Activated effector memory CD4-positive, alpha-beta T cell treated with anti-CD3 and anti-CD28 coated beads, Interleukin-2, amount 50 U/mL, for 16 hours (primary cell): ENCODE measurements at regions not wholly inside any gene's neighbourhood (a gene's known extent, or its start where the extent isn't known, plus 50 kb on each side); places are given as distances from the start of the nearest gene placed in this dataset.
"Not testable (repeated sequence)": the region's sequence is repeated elsewhere in the genome, so short reads cannot be mapped to it uniquely, and the experiment has no call there.

Experiments used
- DNase-seq: peaks from one replicate; pipeline ENCODE4 v3.0.0-alpha.2; 2020

DNA sequence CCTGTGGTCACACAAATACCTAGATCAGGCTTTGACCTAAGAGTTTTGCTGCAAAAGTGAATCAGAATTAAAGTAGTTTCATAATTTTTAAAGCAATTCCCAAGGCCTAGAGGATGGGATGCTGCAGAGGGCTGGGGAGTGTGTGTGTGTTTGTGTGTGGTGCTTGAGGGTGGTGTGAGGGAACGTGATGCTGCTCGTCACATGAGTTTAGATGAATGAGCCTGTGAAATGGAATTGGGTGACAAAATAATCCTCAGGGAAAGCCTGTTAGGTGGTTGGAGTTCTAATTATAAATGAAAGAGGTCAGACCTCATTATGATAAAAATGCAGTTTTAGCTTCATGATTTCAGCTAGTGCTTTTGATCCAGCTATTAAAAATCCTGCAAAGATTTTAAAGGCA is 87.5 kb upstream of the TMEM170B start:
- no peak for DNase-seq

DNA sequence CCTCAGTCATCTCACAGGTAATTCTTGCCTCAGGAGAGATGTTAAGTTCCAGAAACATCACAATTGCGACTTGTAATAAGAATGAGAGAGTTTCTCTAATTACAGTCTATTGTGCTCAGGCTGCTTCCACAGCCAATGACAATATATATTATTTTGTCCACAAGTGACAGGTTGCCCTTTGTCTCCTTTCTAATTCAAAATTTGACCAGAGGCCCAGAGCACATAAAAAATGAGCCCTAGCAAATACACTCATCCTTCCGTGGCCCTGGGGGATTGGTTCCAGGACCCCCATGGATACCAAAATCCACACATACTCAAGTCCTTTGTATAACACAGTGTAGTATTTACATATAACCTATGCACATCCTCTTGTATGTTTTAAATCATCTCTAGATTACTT is 88.1 kb upstream of the TMEM170B start:
- no peak for DNase-seq

DNA sequence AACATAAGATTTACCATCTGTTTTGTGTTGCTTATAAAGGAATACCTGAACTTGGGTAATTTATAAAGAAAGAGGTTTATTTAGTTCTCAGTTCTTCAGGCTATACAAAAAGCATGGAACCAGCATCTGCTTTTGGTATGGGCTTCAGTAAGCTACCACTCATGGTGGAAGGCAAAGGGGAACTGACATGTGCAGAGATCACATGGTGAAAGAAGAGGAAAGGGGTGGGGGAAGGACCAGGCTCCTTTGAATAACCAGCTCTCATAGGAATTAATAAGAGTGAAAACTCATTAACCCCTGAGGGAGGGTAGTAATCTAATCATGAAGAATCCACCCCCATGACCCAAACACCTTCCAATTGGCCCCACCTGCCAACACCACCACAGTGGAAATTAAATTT is 89.5 kb upstream of the TMEM170B start:
- no peak for DNase-seq

DNA sequence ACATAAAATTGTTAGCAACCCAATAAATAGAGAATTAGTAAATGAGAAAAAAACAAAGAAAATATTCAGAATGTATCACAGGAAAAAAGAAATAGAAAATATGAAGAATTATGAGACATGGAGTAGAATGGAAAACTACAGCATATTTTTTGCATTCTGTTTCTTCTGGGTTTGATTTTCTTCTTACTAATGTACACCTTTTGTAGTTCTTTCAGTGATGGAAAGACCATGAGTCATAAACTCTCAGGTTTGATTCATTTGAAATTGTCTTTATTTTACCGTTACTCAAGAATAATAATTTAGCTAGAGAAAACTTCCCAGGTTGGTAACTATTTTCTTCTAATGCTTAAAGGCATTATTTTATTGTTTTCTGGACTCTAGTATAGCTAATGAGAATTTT is 90.3 kb upstream of the TMEM170B start:
- DNase-seq, result no peak

DNA sequence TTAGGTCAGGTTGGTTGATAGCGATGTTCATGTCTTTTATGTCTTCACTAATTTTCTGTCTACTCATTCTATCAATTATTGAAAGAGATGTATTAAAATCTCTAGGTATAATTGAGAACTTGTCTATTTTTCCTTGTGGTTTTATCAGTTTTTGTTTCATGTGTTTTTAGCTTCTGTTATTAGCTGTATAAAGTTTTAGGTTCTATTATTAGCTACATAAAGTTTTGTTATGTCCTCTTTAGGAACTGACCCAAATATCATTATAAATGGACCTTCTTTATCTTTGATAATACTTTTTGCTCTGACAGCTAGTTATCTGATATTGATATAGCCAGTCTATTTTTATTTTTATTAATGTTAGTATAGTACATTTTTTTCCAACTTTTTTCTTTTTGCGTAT is 92.4 kb upstream of the TMEM170B start:
- no peak for DNase-seq

DNA sequence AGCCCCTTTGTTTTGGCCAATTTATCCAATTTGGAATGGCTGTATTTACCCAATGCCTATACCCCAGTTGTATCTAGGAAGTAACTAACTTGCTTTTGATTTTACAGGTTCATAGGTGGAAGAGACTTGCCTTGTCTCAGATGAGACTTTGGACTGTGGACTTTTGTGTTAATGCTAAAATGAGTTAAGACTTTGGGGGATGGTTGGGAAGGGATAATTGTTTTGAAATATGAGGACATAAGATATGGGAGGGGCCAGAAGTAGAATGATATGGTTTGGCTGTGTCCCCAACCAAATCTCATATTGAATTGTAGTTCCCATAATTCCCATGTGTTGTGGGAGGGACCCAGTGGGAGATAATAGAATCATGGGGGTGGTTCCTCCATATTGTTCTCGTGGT is 94.4 kb upstream of the TMEM170B start:
- DNase-seq, result not testable (repeated sequence)

DNA sequence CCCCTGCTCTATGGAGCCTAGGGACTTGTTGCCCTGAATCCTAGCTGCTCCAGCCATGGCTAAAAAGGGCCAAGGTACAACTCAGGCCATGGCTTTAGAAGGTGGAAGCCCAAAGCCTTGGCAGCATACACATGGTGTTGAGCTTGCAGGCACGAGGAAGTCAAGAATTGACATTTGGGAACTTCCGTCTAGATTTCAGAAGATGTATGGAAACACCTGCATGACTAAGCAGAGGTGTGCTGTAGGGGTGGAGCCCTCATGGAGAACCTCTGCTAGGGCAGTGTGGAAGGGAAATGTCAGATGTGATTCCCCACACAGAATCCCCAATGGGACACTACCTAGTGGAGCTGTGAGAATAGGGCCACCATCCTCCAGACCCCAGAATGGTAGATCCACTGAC is 95.1 kb upstream of the TMEM170B start:
- no peak for DNase-seq

DNA sequence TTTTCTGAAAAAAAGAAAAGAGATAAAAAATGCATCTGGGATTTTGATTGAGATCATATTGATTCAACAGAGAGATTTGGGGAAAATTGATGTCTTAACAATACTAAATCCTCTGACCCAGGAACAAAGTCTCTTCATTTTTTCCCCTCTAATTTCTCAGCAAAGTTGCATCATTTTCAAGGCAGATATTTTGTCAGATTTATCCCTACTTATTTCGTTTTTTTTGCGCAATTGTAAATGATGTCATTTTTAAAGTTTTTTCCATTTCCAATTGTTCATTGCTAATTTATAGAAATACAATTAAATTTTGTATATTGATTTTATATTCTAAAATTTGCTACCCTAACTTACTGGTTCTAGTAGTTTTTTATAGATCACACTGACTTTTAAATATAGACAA is 97.7 kb upstream of the TMEM170B start:
- DNase-seq, result no peak

DNA sequence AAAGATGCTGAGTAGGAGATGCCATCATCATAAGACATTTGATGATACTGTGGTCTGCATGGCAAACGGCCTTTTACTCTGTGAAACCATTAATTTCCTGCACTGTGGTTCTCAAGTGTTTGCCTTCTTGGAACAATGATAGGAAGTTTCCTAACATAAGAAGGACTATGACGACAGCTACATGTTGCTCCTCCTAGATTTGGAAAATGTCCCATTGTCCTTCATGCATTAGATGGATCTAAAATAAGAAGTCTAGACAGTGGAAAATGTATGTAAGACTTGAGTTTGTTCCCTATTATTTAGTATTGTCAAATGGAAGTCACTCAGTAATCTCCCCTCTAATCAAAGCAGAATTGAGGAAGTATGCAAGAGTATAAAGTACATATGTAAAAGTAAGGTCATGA is 98.5 kb upstream of the TMEM170B start:
- DNase-seq, result no peak

DNA sequence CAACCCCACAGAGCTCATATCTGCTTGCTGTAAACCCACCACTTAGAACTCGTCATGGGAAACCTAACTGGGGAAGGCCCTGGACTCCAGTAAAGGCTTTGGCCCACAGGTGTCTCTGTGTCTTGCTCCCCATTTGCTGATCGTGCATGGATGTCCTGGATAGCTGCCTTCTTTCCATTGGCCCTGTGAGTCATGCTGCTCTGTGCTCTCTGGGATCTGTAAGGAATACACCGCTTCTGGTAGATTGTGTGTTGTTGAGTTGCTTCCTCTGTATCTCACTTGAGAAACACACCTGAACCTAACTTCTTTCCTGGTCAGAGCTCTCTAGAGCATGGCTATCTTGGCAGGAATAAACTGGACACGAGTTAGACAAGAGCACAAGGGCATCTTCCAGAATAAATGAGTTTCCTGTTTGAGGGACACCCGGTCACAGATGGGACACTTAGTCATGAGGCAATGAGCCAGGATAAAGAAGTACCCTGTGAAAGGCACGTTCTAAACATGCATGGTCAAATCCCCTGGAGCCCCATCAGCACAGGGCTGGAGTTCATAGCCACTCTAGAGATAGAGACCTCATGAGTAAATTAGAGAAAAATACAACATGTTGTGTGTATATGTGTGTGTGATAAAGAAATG is 99.6 kb upstream of the TMEM170B start:
- DNase-seq, result no peak

DNA sequence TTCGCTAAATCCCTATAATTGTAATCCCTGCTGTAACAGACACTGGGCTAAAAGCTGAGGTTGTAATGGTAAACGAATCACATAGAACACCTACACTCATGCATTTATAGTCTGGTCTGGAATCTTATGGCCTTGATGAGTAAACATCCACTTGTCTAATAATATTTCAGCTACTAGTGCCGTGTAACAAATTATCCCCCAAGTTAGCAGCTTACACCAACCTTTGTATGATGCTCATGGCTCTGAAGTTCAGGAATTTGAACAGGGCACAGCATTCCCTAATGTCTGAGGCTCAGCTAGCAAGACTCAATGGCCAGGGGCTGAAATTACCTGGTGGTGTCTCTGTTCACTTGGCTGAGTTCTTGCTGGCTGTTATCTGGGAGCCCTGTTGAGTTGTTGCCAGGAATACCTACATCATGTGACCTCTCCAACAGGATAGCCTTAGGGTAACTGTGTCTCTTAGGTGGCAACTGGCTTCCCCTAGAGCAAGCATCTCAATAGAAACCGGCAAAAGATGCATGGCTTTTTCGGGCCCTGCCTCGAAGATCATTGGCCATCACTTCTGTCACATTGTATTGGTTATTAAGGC is 100.9 kb upstream of the TMEM170B start:
- DNase-seq, result no peak

DNA sequence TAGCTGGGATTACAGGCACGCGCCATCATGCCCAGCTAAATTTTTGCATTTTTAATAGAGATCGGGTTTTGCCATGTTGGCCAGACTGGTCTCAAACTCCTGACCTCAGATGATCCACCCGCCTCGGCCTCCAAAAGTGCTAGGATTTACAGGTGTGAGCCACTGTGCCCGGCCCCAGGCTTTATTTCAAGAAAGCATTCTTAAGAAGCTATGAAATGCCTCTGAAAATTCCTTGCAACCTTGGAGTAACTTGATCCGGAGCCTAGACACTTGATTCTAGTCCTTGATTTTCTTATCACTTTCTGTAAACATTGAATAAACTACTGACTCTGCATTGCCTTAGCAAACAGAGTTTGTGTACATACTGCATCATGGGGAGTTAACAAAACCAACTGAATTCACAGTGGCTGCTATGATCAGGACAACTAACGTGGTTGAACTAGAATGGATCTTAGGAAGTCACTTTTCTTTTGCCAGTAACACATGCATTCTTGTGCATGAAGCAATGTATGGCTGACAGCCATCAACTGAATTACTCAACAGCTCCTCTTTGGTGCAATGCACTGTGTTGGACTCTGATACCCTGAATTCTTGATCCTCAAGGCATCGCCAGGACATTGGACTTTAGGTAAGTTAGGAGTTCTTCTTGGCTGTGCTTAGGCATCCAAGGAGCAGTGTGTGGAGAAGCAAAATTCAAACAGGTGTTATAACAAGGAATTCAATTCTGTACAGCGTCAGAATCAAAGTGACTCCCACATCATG is 102.8 kb upstream of the TMEM170B start:
- DNase-seq, result no peak

DNA sequence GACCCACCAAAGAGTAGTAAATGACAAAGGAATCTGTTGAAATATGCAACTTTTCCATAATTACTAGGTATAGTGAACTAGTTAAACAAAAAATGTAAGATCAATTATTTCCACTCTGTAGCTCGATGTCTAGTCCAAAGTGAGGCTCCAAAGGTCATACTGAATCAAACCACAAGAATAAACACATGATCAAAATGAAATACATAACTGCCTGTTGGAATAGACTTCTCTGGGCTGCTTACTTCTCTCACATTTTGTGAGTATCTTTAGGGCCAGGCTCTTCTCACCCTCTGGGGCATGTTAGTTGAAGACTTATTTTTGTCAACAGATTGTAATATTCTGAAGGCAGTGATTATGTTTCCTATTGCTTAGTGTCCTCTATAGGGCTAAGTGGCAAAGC is 103.7 kb upstream of the TMEM170B start:
- no peak for DNase-seq

DNA sequence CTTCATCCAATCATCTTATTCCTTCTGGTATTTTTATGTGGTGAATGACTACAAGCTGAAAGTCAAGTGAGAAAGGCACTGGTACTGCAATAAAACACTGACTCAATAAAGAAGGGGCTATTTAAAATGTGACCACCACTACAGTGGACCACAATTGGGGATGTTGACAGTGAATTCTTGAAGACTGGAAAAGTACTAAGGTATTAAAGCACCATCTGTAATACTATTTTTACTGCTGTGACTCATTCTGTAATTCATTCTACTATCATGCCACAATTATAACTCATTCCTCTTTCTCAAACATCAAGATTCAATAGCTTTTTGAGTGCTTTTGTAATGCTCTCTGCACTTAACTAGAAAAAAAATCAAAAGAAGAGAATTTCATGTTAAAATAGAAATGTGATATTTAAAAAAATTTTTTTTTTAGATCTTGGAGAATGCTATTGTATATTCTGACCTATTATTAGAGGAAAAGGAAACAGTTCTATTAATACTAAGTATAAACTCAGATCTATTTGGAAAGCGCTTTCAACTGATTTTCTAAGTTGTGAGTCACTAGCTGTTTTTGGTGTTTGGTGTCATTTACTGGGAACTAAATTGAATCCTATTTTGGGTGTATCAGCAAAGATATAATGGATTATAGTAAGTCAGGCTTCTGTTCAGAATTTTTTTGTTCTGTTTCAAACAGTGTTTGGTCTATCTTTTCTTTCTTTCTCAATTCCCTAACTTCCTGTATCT is 104.7 kb upstream of the TMEM170B start:
- no peak for DNase-seq

DNA sequence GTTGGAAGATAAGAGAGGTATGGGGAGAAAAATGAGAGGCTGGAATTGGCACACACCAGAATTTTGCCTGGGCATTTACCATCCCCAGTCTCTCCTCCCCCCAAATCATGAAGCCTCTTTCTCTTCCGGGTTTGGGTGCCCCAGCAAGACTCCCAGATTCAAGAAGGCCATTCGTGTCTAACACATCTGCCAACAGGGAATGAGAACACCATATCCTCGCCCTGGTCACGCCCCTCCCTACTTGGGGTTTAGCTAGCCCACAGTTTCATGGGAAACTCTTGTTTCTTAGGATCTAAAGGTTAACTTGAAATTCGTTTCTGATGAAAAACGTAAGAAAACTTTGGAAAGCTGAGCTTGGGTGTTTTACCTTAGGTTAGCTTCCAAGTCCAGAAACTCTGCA is 105.5 kb upstream of the TMEM170B start:
- DNase-seq, result no peak

DNA sequence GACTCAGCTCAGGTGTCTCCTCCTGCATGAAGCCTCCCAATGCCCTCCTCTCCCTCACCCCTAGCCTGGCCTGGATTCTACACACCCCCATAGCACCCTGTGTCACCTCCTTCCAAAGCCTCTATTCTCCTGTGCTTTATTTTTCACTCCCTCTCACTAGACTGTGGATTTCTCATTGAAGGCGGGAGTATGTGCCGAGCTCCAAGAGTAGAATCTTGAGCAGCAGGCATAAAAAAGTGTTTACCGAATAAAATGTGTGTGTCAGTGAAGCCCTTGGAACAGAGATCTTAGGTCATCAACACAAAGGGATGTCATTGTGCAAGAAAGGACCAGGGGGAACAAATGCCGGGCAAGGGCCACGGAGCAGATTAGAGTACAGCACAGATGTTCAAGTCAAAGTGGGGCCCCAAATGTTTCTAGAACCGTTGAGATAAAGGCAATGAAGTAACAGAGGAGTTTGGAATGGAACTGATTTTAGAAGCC is 106.1 kb upstream of the TMEM170B start:
- no peak for DNase-seq

DNA sequence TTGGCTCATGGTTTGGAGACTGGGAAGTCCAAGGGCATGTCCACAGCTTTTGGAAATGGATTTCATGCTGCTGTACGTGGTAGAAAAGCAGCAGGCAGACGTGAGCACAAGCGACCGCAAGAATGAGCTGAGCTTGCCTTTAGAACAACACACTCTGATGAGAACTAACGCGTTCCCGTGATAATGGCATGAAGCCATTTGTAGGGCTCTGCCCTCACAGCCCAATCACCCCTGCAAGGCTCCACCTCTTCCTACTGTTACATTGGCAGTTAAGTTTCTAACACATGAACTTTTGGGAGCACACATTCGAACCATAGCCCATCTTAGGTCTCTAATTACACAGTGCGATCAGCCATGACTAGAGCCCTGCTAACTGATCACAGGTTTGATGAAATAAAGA is 107.5 kb upstream of the TMEM170B start:
- no peak for DNase-seq

DNA sequence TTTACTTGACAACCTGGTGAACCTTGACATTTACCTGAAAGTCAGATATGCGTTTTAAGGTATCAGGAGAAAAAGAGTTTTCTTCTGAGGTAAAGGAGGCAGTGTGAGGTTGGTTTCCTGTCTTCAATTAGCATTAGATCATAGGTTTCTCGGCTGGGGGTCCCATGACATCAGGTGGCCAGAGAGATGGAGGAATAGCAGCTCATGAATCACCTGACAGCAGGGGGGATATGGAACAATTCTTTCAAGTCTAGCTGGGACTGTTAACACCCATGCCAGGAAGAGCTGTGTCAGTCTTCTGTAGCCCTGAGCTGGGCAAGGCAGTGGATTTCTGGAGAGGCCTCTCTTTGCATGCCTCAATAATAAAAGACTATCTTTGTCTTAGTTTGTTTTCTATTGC is 108.0 kb upstream of the TMEM170B start:
- no peak for DNase-seq

DNA sequence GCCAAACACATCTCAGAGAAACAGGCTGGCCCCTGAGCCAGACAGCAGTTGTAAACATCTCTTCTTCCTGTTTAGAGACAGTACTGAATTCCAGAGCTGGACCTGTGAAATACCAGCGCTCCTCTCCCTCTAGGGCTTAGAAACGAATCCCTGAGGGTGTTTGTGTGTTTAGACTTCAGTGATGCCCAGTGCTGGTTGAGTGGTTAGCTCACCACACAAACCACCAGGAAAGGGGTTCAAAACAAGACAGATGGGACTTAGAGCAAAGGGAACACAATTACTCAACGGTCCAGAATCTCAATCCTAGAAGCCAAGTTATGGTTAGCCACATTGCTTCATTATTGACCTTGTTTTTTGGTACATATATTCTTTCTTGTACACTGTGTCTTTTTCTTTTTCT is 108.7 kb upstream of the TMEM170B start:
- no peak for DNase-seq

DNA sequence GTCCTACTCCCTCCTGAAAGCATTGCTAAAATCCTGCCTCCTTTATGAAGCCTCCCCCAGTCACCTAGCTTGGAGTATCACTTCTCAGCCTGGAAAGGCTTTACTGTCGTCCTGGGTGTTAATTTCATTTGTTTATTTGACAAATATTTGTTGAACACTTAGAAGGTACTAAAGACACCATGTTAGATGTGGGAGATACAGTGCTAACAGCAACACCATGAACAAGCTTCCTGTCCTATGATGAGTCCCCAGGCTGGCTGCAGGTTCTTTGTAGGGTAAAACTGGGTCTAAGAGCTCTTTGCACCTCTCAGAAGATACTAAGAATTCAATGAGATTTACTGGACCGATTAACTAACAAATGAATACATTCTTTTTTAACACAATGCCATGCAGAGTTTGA is 109.2 kb upstream of the TMEM170B start:
- DNase-seq, result no peak

DNA sequence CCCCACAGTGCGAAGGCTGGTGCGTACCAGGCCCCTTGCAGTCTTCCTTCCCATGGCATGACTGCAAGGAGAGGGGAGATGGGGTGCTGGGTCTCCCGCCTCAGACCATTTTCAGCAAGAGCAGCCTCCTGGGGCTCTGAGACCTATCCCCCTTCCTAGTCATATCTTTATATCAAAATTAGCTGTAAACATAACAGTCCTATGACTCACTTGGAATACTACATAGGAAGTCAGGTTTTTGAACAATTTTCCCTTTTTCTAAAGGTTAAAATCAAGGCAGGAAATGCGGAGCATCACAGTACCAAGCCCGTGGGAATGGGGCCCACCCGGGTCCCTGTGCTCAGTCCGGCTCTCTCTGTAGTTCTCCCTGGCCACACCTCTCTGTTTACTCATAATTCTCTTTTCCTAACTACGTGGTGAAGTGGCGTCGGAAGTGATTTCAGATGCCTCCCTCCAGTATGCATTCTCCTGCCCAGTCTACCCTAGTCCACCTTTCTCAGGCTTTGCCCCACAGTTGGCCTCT is 109.8 kb upstream of the TMEM170B start:
- DNase-seq, result no peak

DNA sequence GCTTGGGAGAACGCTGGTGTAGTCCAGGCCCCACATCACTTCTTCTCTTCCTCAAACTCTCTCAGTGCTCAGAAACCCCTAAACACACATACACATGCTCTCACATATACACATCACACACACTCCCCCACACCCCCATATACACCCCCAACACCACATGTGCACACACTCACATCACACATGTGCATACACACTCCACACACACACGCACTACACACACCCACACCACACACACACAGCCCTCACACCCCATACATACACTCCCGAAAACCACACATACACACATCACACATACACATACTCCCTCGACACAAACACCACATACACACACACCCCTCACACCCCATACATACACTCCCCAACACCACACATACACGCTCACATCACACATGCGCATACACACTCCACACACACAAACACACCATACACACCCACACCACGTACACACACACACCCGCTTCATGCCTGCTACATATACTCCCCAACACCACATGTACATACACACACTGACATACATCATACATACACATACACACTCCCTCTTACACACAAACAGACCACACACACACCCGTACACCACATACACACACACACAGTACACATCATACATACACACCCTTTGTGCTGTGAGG is 110.3 kb upstream of the TMEM170B start:
- no peak for DNase-seq

DNA sequence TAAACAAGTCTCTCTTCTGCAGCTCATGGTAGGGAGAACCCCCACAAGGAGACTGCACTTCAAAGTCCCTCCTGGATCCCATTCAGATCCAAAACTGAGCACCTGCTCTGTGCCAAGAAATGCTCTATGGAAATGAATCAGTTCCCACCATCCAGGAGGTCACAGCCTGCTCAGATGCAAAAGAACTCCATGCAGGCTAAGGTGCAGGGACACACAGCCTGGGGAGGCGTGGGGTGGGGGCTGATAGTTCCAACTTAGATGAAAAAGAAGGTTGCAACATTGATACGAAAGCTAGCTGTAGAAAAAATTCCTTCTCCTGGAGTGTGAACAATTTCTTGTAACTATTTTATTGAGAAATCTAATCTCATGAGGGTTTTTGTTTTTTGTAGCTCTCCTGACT is 111.0 kb upstream of the TMEM170B start:
- no peak for DNase-seq
